B cell (primary cell): ENCODE measurements at regions not wholly inside any gene's neighbourhood (a gene's known extent, or its start where the extent isn't known, plus 50 kb on each side); places are given as distances from the start of the nearest gene placed in this dataset.

Experiments
- ATAC-seq: fragments of 200-7000 bp; cut with Tn5 transposase; one replicate; pipeline ENCODE4 v1.10.0; 2021; ENCODE audit warnings: low read depth, mild to moderate bottlenecking, moderate number of reproducible peaks, moderate library complexity
- CTCF ChIA-PET: fragments of 350-600 bp; sonication (Branson Sonifier 250); formaldehyde crosslinking; loops from one replicate; lab custom pipeline; 2021; ENCODE audit warnings: antibody characterized with exemption, inconsistent platforms; lab: Charles Lee
- POLR2A ChIA-PET: fragments of 350-600 bp; sonication (Branson Sonifier 250); formaldehyde crosslinking; loops from one replicate; lab custom pipeline; 2021; ENCODE audit warnings: antibody characterized with exemption; lab: Charles Lee
- DNase-seq: peaks from one replicate; pipeline ENCODE4 v3.0.0; 2013
- H2AFZ ChIP-seq: 2 replicates; pipeline ENCODE4 v1.6.1; 2012; ENCODE audit warnings: mild to moderate bottlenecking, low read depth, low read length; ENCODE audit not compliant: insufficient read depth, poor library complexity, severe bottlenecking
- H3K27ac ChIP-seq, 2 donors: 1 replicate in 1 of 2; 2 replicates in 1 of 2; pipeline ENCODE4 v1.5.1; 2012 to 2013; ENCODE audit warnings: low read length in 2 of 2, mild to moderate bottlenecking in 2 of 2, moderate library complexity in 1 of 2
- H3K27me3 ChIP-seq, 4 experiments: fragments of 200-600 bp in 1 of 4; sonication (generic) in 1 of 4; replicated peaks in 1 of 4; 1 replicate in 2 of 4; 2 replicates in 2 of 4; pipeline versions ENCODE4 v1.6.1 to v1.7.0; 2013 to 2016; ENCODE audit warnings: low read length in 3 of 4, mild to moderate bottlenecking in 2 of 4, mixed read lengths in 1 of 4, moderate library complexity in 1 of 4; ENCODE audit not compliant: insufficient read depth in 4 of 4, control insufficient read depth in 3 of 4; ENCODE audit errors: control extremely low read depth in 1 of 4
- H3K36me3 ChIP-seq, 2 experiments: replicated peaks in 1 of 2; 1 replicate in 1 of 2; 2 replicates in 1 of 2; pipeline versions ENCODE4 v1.6.1 to v1.7.1; 2013; ENCODE audit warnings: low read length in 1 of 2; ENCODE audit not compliant: insufficient read depth in 2 of 2, control insufficient read depth in 1 of 2; ENCODE audit errors: control extremely low read depth in 1 of 2, extremely low read depth in 1 of 2
- H3K4me1 ChIP-seq, 2 donors: fragments of 200-600 bp in 1 of 2; sonication (generic) in 1 of 2; 1 replicate in 1 of 2; 2 replicates in 1 of 2; pipeline versions ENCODE4 v1.5.1 to v1.6.1; 2013 to 2017; ENCODE audit warnings: low read length in 2 of 2; ENCODE audit not compliant: control insufficient read depth in 2 of 2, insufficient read depth in 2 of 2
- H3K4me2 ChIP-seq: replicated peaks from 2 replicates; pipeline ENCODE3; 2012; ENCODE audit warnings: mild to moderate bottlenecking, low read depth, low read length; ENCODE audit not compliant: poor library complexity, severe bottlenecking
- H3K4me3 ChIP-seq, 5 experiments: fragments of 200-600 bp in 1 of 5; sonication (generic) in 1 of 5; 1 replicate in 3 of 5; 2 replicates in 2 of 5; pipeline versions ENCODE4 v1.5.1 to v1.7.0; 2011 to 2016; ENCODE audit warnings: low read length in 4 of 5, mild to moderate bottlenecking in 4 of 5, low read depth in 2 of 5, control low read depth in 1 of 5, moderate library complexity in 1 of 5; ENCODE audit not compliant: insufficient read depth in 1 of 5; ENCODE audit errors: control extremely low read depth in 1 of 5, extremely low read depth in 1 of 5
- H3K79me2 ChIP-seq: fragments of 200-600 bp; sonication (generic); one replicate; pipeline ENCODE4 v1.6.0; 2016; ENCODE audit warnings: low read length; ENCODE audit not compliant: control insufficient read depth, insufficient read depth
- H3K9ac ChIP-seq: fragments of 200-600 bp; sonication (generic); 2 replicates; pipeline ENCODE4 v1.6.1; 2017; ENCODE audit warnings: mild to moderate bottlenecking, low read length, moderate library complexity
- H3K9me3 ChIP-seq, 3 donors: one replicate each; pipeline versions ENCODE4 v1.6.1 to v1.7.1; 2013; ENCODE audit warnings: low read length in 2 of 3; ENCODE audit not compliant: control insufficient read depth in 2 of 3, insufficient read depth in 1 of 3; ENCODE audit errors: control extremely low read depth in 1 of 3
- H4K20me1 ChIP-seq: 2 replicates; pipeline ENCODE4 v1.6.0; 2012; ENCODE audit warnings: mild to moderate bottlenecking, low read length; ENCODE audit not compliant: insufficient read depth, control insufficient read depth, poor library complexity, severe bottlenecking
- H3K27ac Mint-ChIP-seq: one replicate; pipeline ENCODE4 v1.8.0; 2021; ENCODE audit warnings: mixed read lengths
- H3K27me3 Mint-ChIP-seq: one replicate; pipeline ENCODE4 v1.8.0; 2021; ENCODE audit warnings: mixed read lengths
- H3K4me1 Mint-ChIP-seq: one replicate; pipeline ENCODE4 v1.8.0; 2021; ENCODE audit warnings: mixed read lengths
- H3K4me3 Mint-ChIP-seq: one replicate; pipeline ENCODE4 v1.8.0; 2021; ENCODE audit warnings: mixed read lengths
- H3K9me3 Mint-ChIP-seq: one replicate; pipeline ENCODE4 v1.8.0; 2022; ENCODE audit warnings: mixed read lengths; ENCODE audit not compliant: insufficient read depth
- CTCF ChIP-seq: fragments of 200-600 bp; IDR thresholded peaks from one replicate; pipeline ENCODE4 v1.8.0; 2022; ENCODE audit warnings: antibody characterized with exemption, mild to moderate bottlenecking
- EZH2 ChIP-seq: IDR thresholded peaks from 2 replicates; pipeline ENCODE4 v1.6.1; 2012; ENCODE audit warnings: borderline replicate concordance, low read depth, mild to moderate bottlenecking, moderate library complexity, low read length; ENCODE audit not compliant: insufficient read depth, poor library complexity, severe bottlenecking
- WGBS: methylation state at CpG from one replicate; pipeline ENCODE4 v1.1.5; 2013; ENCODE audit warnings: missing lambda C conversion rate; ENCODE audit not compliant: insufficient coverage; 5-methylcytosine and 5-hydroxymethylcytosine counted together
- intact Hi-C: fragments of 100-400 bp; cut with micrococcal nuclease; formaldehyde crosslinking; loops from one replicate; pipeline ENCODE4 v1.10.0; 2022

- Histone ChIP-seq H3K79me2 (no peaks in the 10 kb centered on the region), H3K4me2 (no peak overlapping the region), H4K20me1 (no peaks in the 10 kb centered on the region), H3K27ac (no peak overlapping the region), H3K4me3 (no peak overlapping the region), H3K27me3 (no peaks in the 10 kb centered on the region), H3K9me3 (no peaks in the 10 kb centered on the region), H3K36me3 (no peaks in the 10 kb centered on the region), H3K4me1 (no peaks in the 10 kb centered on the region), H2AFZ (no peak overlapping the region), H3K9ac (no peak overlapping the region)
- Mint-ChIP-seq H3K4me3 (no peak overlapping the region), H3K27ac (no peak overlapping the region), H3K9me3 (no peaks in the 10 kb centered on the region), H3K4me1 (no peaks in the 10 kb centered on the region), H3K27me3 (no peaks in the 10 kb centered on the region)
- TF ChIP-seq EZH2: no peak
- no peak for TF ChIP-seq CTCF
- WGBS: 76% methylated on average over 2 of the region's 2 CpGs
- ATAC-seq (no peak), DNase-seq (no peak)
- ChIA-PET POLR2A (no interaction called here), CTCF (interaction anchor here (0.5 kb wide), 1 partner anchor 25 kb away, joined by 4 read pairs; no protein-coding TSS in a partner anchor)
- intact Hi-C loops: no loop called here
These were observed 734.8 kb downstream of the TLE1 start for GRCh38 chr9:80954521-80954920.

- Histone ChIP-seq H2AFZ (no peak overlapping the region), H3K9ac (no peak overlapping the region), H3K27me3 (no peaks in the 10 kb centered on the region), H4K20me1 (no peaks in the 10 kb centered on the region), H3K79me2 (no peaks in the 10 kb centered on the region), H3K4me2 (no peak overlapping the region), H3K27ac (no peak overlapping the region), H3K4me3 (no peak overlapping the region), H3K9me3 (no peaks in the 10 kb centered on the region), H3K36me3 (no peaks in the 10 kb centered on the region), H3K4me1 (no peaks in the 10 kb centered on the region)
- DNase-seq: no peak
- Mint-ChIP-seq H3K27me3 (no peaks in the 10 kb centered on the region), H3K27ac (no peak overlapping the region), H3K4me3 (no peak overlapping the region), H3K9me3 (no peaks in the 10 kb centered on the region), H3K4me1 (no peaks in the 10 kb centered on the region)
- WGBS: 89% methylated on average over 2 of the region's 5 CpGs
- ATAC-seq: no peak
- TF ChIP-seq CTCF (no peak), EZH2 (no peak)
- intact Hi-C loops: no loop called here
- POLR2A ChIA-PET: no interaction called here
- CTCF ChIA-PET: no interaction called here
These were observed 736.9 kb downstream of the TLE1 start for GRCh38 chr9:80952363-80952922.
